ENCODE measurements at regions not wholly inside any gene's neighbourhood (a gene's known extent, or its start where the extent isn't known, plus 50 kb on each side); places are given as distances from the start of the nearest gene placed in this dataset.
"Not testable (repeated sequence)": the region's sequence is repeated elsewhere in the genome, so short reads cannot be mapped to it uniquely, and the experiment has no call there.

DNA sequence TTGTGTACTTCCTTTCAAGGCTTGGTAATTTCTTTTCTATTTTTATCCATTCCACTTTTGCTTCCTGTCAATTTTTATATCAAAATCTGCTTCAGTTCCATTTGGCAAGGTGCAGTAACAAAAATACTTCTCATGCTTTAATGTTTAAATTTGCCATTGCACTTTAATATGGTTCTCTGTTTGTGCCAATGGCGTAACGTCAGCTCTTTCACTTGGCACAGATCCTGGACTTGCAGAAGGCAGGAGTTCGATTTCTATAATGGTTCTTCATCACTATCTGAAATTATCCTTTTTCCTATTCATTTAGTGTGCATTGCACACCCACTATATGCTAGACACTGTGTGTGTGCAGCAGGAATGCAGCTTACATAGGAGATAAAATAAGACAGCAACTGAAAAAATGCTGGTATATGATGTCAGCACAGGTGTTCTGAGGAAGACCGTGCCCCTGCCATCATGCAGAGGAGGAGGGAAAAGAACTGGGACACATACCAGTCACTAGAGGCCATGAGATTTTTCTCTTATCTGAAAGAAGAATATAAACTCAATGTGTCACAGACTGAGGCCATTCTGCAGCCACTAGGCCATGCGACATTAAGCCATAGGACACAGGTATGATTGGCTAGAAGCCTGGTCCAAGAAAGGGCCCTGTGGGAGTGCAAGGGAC, 298.2 kb downstream of the RPAP3 start:
- ATAC-seq (ENCODE audit: low read depth) = no peak; the same call in 2 of the 3 replicates
- H3K27me3 ChIP-seq (ENCODE audit: insufficient read depth, poor library complexity, severe bottlenecking) = no peaks in the 10 kb centered on the region

DNA sequence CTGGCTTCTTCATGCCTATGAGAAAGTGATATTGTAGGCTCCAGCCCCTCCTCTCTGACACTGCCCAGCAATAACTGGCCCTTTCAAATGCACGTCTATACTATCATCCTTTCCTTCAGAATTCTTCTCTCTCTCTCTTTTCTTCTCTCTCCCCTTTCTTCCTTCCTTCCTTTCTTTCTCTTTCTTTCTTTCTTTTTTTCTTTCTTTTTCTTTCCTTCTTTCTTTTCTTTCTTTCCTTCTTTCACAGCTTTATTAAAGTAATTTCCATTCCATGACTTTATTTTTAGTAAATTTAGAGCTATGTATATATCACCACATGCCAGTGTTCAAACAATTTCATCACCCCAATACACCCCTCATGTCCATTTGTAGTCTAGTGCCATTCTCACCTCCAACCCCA, 302.1 kb downstream of the RPAP3 start:
- TF ChIP-seq, protein P1, sequence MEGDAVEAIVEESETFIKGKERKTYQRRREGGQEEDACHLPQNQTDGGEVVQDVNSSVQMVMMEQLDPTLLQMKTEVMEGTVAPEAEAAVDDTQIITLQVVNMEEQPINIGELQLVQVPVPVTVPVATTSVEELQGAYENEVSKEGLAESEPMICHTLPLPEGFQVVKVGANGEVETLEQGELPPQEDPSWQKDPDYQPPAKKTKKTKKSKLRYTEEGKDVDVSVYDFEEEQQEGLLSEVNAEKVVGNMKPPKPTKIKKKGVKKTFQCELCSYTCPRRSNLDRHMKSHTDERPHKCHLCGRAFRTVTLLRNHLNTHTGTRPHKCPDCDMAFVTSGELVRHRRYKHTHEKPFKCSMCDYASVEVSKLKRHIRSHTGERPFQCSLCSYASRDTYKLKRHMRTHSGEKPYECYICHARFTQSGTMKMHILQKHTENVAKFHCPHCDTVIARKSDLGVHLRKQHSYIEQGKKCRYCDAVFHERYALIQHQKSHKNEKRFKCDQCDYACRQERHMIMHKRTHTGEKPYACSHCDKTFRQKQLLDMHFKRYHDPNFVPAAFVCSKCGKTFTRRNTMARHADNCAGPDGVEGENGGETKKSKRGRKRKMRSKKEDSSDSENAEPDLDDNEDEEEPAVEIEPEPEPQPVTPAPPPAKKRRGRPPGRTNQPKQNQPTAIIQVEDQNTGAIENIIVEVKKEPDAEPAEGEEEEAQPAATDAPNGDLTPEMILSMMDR (IDR thresholded peaks at IDR 0.05; ENCODE audit: poor library complexity, severe bottlenecking) = no peak
- DNase-seq (ENCODE audit: low spot score) (no peak), ATAC-seq (ENCODE audit: low read depth) (no peak)
- Histone ChIP-seq H3K4me3 (ENCODE audit: severe bottlenecking) (no peak overlapping the region), H3K9me3 (ENCODE audit: severe bottlenecking) (peaks cover 3% of the 10 kb centered on the region), H3K36me3 (ENCODE audit: low read depth) (no peaks in the 10 kb centered on the region), H3K27me3 (ENCODE audit: insufficient read depth, poor library complexity, severe bottlenecking) (no peaks in the 10 kb centered on the region), H3K27ac (ENCODE audit: poor library complexity, severe bottlenecking) (no peak overlapping the region), H3K4me1 (ENCODE audit: insufficient read depth, poor library complexity, severe bottlenecking) (peaks cover 7% of the 10 kb centered on the region)

More for the DNA sequence above, 298.2 kb downstream of the RPAP3 start:
- no peaks in the 10 kb centered on the region for H3K9me3 ChIP-seq (ENCODE audit: severe bottlenecking)
- H3K27ac ChIP-seq (ENCODE audit: poor library complexity, severe bottlenecking) = no peak overlapping the region
- H3K4me3 ChIP-seq (ENCODE audit: severe bottlenecking) = no peak overlapping the region
- no peaks in the 10 kb centered on the region for H3K4me1 ChIP-seq (ENCODE audit: insufficient read depth, poor library complexity, severe bottlenecking)
- TF ChIP-seq, protein P1 (IDR thresholded peaks at IDR 0.05; ENCODE audit: poor library complexity, severe bottlenecking) = no peak
- no peaks in the 10 kb centered on the region for H3K36me3 ChIP-seq (ENCODE audit: low read depth)
- no peak for DNase-seq (ENCODE audit: low spot score)

DNA sequence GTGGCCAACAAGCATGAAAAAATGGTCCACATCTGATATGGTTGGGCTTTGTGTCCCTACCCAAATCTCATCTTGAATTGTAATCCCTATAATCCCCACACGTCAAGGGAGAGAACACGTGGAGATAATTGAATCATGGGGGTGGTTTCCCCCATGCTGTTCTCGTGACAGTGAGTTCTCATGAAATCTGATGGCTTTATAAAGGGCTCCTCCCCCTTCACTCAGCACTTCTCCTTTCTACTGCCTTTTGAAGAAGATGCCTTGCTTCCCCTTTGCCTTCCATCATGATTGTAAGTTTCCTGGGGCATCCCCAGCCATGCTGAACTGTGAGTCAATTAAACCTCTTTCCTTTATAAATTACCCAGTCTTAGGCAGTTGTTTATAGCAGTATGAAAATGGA, 304.6 kb downstream of the RPAP3 start:
- H3K4me3 ChIP-seq (ENCODE audit: severe bottlenecking); H3K9me3 ChIP-seq (ENCODE audit: severe bottlenecking); H3K36me3 ChIP-seq (ENCODE audit: low read depth); H3K27ac ChIP-seq (ENCODE audit: poor library complexity, severe bottlenecking); H3K4me1 ChIP-seq (ENCODE audit: insufficient read depth, poor library complexity, severe bottlenecking); DNase-seq (ENCODE audit: low spot score); H3K27me3 ChIP-seq (ENCODE audit: insufficient read depth, poor library complexity, severe bottlenecking); ATAC-seq (ENCODE audit: low read depth): not testable (repeated sequence)

DNA sequence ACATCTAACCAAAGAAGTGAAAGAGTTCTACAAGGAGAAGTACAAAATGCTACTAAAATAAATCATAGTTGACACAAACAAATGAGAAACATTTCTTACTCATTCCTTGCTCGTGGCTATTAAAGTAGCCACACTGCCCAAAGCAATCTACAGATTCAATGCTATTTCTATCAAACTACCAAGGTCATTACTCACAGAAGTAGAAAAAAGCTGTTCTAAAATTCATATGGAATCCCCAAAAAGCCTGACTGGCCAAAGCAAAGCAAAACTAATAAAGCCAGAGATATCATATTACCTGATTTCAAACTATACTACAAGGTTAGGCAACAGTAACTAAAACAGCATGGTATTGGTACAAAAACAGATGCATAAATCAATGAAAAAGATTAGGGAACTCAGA, 305.6 kb downstream of the RPAP3 start:
- Histone ChIP-seq H3K9me3 (ENCODE audit: severe bottlenecking) (peaks cover 5% of the 10 kb centered on the region), H3K27ac (ENCODE audit: poor library complexity, severe bottlenecking) (no peak overlapping the region), H3K4me3 (ENCODE audit: severe bottlenecking) (no peak overlapping the region), H3K36me3 (ENCODE audit: low read depth) (no peaks in the 10 kb centered on the region), H3K27me3 (ENCODE audit: insufficient read depth, poor library complexity, severe bottlenecking) (no peaks in the 10 kb centered on the region), H3K4me1 (ENCODE audit: insufficient read depth, poor library complexity, severe bottlenecking) (peaks cover 7% of the 10 kb centered on the region)
- no peak for DNase-seq (ENCODE audit: low spot score)
- peak; percentile 56 for ATAC-seq (ENCODE audit: low read depth)
- TF ChIP-seq, protein P1 (IDR thresholded peaks at IDR 0.05; ENCODE audit: poor library complexity, severe bottlenecking) = no peak

DNA sequence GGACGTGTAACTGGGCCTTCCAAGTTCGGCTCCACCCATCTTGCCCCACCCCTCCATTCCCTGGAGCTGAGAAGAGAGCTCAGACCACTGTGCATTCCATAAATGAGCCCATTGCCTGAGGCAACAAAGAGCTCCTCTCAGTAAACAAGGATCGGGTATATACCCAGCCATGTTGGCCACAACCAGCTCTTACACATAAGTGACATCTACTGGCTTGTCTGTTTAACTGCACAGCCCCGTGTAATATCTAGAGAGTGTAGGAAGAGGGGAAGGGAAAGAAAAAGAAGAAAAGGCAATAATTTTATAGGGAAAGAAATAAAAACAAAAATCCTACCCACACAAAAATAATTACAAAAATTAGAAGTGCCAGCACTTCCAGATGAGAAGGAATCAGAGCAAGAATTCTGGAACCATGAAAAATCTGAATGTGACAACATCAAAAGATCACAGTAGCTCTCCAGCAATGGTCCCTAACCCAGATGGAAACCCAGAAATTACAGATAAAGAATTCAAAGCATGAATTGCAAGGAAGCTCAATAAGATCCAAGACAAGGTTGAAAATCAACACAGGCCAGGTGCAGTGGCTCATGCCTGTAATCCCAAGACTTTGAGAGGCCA, 308.1 kb downstream of the RPAP3 start:
- ATAC-seq (ENCODE audit: low read depth) (peak; percentile 66), DNase-seq (ENCODE audit: low spot score) (no peak)
- TF ChIP-seq, protein P1 (IDR thresholded peaks at IDR 0.05; ENCODE audit: poor library complexity, severe bottlenecking) = peak; percentile 63
- no peak overlapping the region for H3K27ac ChIP-seq (ENCODE audit: poor library complexity, severe bottlenecking)
- H3K4me3 ChIP-seq (ENCODE audit: severe bottlenecking) = no peak overlapping the region
- peaks cover 5% of the 10 kb centered on the region for H3K9me3 ChIP-seq (ENCODE audit: severe bottlenecking)
- H3K36me3 ChIP-seq (ENCODE audit: low read depth) = no peaks in the 10 kb centered on the region
- H3K4me1 ChIP-seq (ENCODE audit: insufficient read depth, poor library complexity, severe bottlenecking) = peaks cover 15% of the 10 kb centered on the region
- H3K27me3 ChIP-seq (ENCODE audit: insufficient read depth, poor library complexity, severe bottlenecking) = no peaks in the 10 kb centered on the region

Measured in RWPE2 (cell line).